Activated T-cell treated with anti-CD3 and anti-CD28 coated beads, Interleukin-2, amount 50 U/mL, for 1 hour (primary cell): ENCODE measurements at regions not wholly inside any gene's neighbourhood (a gene's known extent, or its start where the extent isn't known, plus 50 kb on each side); places are given as distances from the start of the nearest gene placed in this dataset.
"Not testable (repeated sequence)": the region's sequence is repeated elsewhere in the genome, so short reads cannot be mapped to it uniquely, and the experiment has no call there.

Experiments used
- DNase-seq: peaks from one replicate; pipeline ENCODE4 v3.0.0-alpha.2; 2020

DNA sequence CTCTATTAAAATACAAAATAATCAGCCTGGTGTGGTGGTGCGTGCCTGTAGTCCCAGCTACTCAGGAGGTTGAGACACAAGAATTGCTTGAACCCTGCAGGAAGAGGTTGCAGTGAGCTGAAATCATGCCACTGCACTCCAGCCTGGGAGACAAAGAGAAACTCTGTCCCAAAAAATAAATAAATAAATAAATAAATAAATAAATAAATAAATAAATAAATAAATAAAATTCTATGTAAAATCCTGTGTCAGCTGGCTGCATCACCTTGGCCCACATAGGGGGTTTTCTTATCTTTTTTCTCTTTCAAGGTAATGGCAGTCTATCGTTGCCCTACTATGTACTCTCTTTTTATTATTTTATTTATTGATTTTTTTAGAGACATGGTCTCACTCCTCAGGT, 206.7 kb downstream of the ALG10 start:
- not testable (repeated sequence) for DNase-seq

- DNase-seq, result no peak
Observed at GRCh38 chr12:34233618-34234017, 211.3 kb downstream of the ALG10 start.

DNA sequence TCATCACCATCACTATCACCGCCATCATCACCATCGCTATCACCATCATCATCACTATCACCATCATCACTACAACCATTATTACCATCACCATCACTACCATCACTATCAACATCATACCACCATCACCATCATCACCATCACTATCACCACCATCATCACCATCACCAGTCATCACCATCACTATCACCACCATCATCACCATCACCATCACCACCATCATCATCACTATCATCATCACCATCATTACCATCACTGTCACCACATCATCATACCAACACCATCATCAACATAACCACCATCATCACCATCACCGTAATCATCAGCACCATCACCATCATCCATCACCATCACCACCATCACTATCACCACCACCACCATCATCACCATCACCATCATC, 213.8 kb downstream of the ALG10 start:
- DNase-seq, result no peak

DNA sequence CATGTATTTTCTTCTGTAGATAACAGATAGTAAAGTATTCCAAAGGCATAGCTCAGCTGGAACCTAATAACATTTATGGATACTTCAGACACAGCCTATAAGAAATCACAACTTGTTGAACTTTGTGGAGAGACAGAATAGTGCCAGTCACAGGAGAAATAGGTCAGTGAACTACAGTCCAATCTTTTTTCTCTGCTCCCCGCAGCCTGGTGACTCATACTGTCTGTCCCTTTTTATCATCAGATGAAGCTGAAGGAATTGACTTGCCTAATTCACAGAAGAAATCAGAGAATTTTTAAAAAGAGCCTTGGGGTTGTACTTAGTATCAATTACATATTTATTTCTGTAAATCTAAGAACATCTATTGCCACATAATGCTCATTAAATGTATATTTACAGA, 222.3 kb downstream of the ALG10 start:
- DNase-seq, result no peak

DNA sequence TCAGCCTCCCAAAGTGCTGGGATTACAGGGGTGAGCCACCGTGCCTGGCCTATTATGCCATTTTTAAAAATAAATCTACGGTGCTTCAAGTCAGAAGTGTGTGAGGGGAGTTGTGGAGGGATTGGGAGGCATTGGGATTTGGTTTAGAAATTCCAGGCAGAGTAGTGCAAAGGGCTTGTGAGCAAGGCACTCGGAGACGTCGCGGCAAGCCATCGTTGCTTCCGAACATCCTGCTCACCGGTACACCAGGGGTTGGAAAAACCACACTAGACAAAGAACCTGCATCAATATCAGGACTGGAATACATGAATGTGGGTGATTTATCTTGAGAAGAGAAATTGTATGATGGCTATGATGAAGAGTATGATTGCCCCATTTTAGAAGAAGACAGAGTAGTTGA, 227.0 kb downstream of the ALG10 start:
- DNase-seq, result no peak

DNA sequence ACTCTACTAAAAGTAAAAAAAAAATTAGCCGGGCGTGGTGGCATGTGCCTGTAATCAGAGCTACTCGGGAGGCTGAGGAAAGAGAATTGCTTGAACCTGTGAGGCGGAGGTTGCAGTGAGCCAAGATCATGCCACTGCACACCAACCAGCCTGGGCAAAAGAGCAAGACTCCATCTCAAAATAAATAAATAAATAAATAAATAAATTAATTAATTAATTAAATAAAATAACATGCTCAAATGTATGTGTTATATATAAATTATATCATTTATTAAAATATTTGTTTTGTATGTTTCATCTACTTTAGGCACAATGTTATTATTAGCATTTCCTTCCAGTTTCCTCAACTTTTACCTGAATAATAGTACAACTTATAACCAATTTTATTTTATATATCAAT, 229.6 kb downstream of the ALG10 start:
- DNase-seq, result not testable (repeated sequence)

GRCh38 chr12:34253674-34254073, 231.4 kb downstream of the ALG10 start:
- DNase-seq, result no peak

GRCh38 chr12:34257093-34257492, 234.8 kb downstream of the ALG10 start:
- DNase-seq, result no peak

DNA sequence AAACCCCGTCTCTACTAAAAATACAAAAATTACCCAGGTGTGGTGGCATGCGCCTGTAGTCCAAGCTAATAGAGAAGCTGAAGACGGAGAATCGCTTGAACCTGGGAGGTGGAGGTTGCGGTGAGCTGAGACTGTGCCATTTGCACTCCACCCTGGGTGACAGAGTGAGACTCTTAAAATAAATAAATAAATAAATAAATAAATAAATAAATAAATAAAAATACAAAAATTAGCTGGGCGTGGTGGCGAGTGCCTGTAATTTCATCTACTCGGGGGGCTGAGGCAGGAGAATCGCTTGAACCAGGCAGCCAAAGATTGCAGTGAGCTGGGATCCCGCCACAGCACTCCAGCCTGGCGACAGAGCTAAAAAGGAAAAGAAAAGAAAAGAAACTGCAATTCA, 239.8 kb downstream of the ALG10 start:
- not testable (repeated sequence) for DNase-seq

DNA sequence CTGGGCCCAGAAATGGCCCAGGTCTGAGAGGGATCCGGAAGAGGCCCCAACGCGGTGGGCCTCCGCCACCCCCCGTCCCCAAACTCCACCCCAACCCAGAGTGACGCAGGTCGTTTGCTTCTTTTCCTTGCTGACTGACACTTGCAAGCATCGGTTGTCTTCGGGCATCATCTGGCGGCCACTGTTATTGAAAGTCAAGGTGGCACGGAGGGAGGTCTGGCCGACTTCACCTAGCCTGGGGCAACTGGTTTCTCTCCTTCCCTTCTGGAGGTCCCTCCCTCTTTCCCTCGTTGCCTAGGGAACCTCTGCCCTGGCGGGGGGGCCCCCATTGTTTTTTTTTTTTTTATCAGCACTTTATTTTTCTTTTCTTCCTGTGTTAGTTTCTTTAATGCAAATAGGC, 241.8 kb downstream of the ALG10 start:
- DNase-seq, result no peak

DNA sequence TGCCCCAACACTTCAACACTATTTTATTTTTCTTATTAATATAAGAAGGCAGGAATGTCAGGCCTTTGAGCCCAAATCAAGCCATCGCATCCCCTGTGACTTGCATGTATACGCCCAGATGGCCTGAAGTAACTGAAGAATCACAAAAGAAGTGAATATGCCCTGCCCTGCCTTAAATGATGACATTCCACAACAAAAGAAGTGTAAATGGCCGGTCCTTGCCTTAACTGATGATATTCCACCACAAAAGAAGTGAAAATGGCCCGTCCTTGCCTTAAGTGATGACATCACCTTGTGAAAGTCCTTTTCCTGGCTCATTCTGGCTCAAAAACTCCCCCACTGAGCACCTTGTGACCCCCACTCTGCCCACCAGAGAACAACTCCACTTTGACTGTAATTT, 251.4 kb downstream of the ALG10 start:
- not testable (repeated sequence) for DNase-seq

- no peak for DNase-seq
Observed at GRCh38 chr12:34275129-34275528, 252.8 kb downstream of the ALG10 start.

GRCh38 chr12:34286483-34286882, 264.2 kb downstream of the ALG10 start:
- no peak for DNase-seq

GRCh38 chr12:34286934-34287333, 264.6 kb downstream of the ALG10 start:
- DNase-seq, result no peak

DNA sequence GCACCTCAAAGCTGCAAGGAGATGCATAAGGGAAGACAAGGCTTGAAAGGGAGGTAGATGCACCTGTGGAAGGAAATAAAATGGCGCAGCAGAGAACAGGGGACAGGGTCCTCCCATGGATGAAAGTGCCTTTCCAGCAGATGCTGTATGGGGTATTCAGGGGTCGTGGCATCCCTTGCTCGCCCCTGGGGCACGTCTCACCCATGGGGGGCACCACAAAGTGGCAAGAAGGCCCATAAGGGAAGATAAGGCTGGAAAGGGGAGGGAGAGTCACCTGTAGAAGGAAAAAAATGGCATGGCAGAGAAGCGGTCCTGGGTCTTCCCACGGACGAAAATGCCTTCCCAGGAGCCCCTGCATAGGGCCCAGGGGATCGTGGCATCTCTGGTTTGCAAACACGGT, 265.1 kb downstream of the ALG10 start:
- no peak for DNase-seq

DNA sequence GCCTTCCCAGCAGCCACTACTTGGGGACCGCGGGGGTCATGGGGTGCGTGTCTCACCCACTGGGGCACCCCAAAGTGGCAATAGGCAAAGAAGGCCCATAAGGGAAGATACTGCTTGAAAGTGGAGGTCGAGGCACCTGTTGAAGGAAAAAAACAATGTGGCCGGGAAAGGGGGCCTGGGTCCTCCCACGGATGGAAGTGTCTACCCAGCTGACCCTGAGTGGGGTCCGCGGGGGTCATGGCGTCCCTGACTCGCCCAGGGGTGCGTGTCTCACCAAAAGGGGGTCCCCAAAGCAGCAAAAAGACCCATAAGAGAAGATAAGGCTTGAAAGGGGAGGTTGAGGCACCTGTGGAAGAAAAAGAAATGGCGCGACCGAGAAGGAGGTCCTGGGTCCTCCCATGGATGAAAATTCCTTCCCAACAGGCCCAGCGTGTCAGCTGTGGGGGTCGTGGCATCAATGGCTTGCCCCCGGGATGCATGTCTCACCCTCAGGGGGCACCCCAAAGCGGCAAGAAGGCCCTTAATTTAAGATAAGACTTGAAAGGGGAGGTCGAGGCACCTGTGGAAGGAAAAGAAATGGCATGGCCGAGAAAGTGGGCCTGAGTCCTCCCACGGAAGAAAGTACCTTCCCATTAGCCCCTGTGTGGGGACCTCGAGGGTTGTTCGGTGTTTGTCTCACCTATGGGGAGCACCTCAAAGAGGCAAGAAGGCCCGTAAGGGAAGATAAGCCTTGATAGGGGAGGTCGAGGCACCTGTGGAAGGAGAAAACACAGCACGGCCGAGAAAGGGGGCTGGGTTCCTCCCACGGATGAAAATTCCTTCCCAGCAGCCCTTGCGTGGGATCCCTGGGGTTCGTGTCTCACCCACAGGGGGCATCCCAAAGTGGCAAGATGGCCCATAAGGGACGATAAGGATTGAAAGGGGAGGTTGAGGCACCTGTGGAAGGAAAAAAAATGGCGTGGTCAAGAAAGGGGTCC, 266.0 kb downstream of the ALG10 start:
- DNase-seq, result no peak

DNA sequence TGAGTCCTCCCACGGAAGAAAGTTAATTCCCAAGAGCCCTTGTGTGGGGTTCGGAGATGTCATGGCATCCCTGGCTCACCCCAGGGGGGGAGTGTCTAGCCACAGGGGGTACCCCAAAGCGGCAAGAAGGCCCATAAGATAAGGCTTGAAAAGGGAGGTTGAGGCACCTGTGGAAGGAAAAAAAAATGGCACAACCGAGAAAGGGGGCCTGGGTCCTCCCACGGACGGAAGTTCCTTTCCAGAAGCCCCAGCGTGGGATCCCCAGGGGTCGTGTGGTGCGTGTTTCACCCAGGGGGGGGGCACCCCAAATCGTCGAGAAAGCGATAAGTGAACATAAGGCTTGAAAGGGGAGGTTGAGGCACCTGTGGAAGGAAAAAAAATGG, 266.7 kb downstream of the ALG10 start:
- no peak for DNase-seq

DNA sequence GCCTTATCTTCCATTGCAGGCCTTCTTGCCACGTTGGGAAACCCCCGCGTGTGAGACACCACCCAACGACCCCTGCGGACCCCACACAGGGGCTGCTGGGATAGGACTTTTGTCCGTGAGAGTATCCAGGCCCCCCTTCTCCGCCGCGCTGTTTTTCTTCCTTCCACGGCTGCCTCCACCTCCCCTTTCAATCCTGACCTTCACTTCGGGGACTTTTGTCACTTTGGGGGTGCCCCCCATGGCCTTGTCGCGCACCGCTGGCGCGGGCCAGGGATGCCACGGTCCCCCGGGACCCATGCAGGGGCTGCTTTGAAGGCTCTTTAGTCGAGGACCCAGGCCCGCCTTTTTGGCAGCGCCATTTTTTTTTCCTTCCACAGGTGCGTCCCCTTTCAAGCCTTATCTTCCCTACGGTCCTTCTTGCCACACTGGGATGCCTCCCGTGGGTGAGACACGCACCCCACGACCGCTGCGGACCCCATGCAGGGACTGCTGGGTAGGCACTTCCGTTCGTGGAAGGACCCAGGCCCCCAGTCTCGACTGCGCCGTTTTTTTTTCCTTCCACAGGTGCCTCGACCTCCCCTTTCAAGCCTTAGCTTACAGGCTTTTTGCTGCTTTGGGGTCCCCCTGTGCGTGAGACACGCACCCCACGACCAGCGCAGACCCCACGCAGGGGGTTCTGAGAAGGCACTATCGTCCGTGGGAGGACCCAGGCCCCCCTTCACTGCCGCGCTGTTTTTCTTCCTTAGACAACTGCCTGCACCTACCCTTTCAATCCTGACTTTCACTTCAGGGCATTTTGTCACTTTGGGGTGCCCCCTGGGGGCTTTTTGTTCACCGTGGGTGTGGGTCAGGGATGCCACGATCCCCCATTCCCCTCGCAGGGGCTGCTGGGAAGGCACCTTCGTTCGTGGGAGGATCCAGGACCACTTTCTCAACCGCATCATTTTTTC, 267.4 kb downstream of the ALG10 start:
- no peak for DNase-seq

DNA sequence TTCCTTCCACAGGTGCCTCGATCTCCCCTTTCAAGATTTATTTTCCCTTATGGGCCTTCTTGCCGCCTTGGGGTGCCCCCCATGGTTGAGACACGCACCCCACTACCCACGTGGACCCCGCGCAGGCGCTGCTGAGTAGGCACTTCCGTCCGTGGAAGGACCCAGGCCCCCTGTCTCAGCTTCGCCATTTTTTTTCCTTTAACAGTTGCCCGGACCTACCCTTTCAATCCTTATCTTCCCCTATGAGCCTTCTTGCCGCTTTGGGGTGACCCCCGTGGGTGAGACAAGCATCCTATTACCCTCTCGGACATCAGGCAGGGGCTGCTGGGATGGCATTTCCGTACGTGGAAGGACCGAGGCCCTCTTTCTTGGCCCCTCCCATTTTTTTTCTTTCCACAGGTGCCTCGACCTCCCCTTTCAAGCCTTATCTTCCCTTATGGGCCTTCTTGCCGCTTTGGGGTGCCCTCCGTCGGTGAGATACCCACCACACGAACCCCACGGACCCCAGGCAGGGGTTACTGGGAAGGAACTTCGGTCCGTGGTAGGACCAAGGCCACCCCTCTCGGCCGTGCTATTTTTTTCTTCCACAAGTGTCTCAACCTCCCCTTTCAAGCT, 268.2 kb downstream of the ALG10 start:
- DNase-seq, result no peak

DNA sequence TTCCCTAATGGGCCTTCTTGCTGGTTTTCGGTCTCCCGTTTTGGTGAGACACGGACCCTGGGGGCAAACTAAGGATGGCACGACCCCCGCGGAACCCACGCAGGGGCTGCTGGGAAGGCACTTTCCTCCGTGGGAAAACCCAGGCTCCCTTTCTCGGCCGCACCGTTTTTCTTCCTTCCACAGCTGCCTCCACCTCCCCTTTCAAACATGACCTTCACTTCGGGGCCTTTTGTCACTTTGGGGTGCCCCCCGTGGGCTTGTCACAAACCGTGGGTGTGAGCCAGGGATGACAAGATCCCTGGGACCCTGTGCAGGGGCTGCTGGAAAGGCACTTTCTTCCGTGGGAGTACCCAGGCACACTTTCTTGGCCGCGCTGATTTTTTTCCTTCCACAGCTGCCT, 268.7 kb downstream of the ALG10 start:
- no peak for DNase-seq

GRCh38 chr12:34291426-34291901, 269.2 kb downstream of the ALG10 start:
- DNase-seq, result no peak

DNA sequence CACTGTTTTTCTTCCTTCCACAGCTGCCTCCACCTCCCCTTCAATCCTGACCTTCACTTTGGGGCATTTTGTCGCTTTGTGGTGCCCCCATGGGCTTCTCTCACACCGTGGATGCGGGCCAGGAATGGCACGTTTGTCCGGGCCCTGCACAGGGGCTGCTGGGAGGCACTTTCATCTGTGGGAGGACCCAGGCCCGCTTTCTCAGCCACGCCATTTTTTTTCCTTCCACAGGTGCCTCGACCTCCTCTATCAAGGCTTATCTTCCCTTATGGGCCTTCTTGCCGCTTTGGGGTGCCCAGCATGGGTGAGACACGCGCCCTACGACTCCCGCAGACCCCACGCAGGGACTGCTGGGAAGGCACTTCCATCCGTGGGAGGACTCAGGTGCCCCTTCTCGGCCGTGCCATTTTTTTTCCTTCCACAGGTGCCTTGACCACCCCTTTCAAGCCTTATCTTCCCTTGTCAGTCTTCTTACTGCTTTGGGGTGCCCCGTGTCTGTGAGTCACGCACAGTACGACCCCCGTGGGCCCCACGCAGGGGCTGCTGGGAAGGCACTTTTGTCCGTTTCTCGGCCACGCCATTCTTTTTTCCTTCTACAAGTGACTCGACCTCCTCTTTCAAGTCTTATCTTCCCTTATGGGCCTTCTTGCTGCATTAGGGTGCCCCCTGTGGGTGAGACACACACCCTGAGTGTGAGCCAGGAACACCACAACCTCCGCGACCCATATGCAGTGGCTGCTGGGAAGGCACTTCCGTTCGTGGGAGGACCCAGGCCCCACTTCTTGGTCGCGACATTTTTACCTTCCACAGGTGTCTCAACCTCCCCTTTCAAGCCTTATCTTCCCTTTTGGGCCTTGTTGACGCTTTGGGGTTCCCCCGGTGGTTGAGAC, 270.7 kb downstream of the ALG10 start:
- DNase-seq, result peak; percentile 4
